NOMO-1 treated with dmso at 0.1 percent for 144 hours (cell line): ENCODE measurements at regions not wholly inside any gene's neighbourhood (a gene's known extent, or its start where the extent isn't known, plus 50 kb on each side); places are given as distances from the start of the nearest gene placed in this dataset.

Experiments
- DNase-seq: peaks from one replicate; lab custom pipeline; 2025; ENCODE audit not compliant: unreplicated experiment; lab: John Stamatoyannopoulos, UW

DNA sequence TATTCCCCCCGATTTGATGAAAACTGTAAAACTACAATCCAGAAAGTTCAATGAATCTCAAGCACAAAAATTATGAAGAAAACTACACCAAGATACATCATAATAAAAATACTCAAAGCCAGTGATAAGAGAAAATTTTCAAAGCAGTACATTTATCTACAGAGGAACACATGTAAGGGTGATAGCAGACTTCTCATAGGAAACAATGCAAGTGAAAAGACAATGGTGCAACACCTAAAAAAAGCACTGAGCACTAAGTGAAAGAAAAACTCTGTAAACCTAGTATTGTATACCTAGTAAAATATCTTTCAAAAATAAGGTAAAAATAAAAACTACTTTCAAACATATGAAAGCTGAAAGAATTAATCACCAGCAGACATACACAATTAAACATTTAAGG is 76.1 kb upstream of the IRF2BP2 start:
- no peak for DNase-seq

DNA sequence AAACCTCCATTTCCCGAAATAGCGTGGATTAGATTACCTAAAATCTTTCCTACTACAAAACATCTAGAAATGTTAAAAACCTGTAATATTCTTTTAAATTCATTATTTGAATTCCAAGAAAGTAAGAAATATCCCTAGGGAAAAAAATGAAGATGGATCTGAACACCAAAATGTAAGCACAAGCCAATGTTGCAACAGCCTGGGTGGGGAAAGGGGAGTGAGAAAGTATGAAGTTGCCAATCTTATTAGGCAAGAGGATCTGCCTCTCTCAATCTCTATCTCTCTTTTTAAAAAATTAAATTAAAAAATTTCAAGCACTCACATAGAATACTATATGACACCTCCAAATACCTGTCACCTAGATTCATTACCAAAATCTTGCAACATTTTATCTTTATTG is 74.9 kb upstream of the IRF2BP2 start:
- peak; percentile 21 for DNase-seq

DNA sequence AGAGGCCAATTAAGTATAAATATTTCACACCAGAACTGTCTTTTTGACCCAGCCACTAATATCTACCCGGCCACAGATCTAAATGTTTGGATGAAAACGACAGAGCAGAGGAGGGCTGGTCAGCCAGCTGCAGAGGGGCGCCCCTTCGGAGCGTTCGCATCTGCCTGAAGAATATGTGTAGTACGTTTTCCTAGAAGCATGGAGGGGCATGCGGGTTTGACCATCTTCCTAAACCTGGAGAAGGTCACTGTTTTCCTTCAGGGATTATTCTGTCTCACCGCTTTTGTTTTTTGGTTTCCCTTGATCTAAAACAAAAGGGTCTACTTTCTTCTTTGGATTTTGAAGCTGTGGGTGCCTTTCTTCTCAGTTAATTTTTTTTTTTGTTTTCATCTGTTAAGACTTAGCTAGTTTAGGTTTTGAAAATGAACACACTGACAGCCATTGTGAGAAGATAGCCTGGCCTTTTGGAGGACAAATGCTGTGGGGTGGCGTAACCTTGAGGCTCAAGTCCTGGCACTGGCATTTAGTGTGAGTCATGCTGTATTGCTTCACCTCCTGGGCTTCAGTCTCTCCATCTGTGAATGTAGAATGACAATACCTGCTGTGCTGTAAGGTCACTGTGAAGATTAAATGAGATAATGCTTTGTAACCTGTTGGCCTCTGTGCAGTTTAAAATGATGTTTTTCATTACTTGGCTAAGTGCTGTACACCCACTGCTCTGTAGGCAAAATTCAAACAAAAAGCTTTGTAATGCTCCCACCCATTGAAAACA is 74.1 kb upstream of the IRF2BP2 start:
- DNase-seq = peak; percentile 94

DNA sequence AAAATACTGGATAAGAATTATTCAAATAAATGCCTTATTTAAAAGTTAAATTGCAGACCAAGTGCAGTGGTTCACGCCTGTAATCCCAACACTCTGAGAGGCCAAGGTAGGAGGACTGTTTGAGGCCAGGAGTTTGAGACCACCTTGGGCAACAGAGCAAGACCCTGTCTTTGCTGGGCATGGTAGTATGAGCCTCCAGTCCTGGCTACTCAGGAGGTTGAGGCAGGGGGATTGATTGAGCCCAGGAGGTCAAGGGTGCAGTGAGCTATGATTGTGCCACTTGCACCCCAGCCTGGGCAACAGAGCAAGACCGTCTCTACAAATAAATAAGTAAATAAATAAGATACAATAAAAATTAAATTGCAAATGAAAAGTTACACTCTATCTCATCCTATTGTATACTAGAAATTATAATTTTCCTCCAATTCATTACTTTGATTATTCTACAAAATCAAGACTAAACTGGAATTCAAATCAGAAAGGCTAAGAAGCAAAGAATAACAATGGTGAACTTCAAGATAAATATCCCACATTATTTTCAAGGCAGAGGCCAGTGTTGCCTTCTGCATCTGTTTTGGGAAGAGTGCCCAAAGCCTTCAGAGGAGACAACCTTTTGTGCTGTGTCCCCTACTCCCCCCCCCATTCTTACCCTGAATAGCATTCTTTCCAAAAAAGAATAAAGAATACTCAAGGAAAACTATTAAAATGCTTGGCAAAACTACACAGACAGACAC is 73.3 kb upstream of the IRF2BP2 start:
- no peak for DNase-seq

DNA sequence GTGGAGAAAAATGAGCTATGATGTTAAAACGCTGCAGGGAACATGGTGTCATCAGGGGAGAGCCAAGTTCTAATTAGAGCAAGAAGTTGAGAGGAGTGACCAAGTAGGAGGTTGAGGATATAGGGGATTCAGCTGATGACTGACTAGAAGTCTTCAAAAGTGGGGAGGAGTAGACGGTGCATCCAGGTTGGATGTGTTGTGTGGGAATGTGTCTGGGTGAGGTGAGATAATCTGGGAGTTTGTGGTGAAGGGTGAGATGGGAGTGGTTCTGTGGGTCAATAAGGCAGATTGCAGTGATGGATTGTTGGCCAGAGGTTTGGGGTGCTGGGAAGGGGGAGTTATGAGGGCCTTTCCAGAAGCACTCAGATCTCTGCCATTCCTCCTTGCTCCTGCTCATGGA is 72.0 kb upstream of the IRF2BP2 start:
- no peak for DNase-seq

DNA sequence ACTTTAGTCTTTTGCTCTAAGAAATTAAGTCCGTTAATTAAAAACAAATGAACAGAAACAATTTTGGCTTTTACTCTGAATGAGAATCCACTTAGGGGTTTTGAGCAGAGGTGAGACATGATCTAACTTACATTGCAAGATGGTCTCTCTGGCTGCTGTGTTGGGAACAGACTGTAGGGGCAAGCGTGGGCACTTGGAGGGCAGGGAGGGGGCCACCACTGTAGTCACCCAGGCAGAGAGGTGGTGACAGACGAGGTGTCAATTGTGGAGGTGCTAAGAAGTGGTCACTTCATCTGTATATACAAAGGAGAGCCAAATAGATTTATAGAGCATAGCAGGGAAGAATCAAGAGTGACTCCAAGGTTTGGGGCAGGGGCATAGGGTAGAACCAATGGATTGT is 71.1 kb upstream of the IRF2BP2 start:
- DNase-seq = no peak

DNA sequence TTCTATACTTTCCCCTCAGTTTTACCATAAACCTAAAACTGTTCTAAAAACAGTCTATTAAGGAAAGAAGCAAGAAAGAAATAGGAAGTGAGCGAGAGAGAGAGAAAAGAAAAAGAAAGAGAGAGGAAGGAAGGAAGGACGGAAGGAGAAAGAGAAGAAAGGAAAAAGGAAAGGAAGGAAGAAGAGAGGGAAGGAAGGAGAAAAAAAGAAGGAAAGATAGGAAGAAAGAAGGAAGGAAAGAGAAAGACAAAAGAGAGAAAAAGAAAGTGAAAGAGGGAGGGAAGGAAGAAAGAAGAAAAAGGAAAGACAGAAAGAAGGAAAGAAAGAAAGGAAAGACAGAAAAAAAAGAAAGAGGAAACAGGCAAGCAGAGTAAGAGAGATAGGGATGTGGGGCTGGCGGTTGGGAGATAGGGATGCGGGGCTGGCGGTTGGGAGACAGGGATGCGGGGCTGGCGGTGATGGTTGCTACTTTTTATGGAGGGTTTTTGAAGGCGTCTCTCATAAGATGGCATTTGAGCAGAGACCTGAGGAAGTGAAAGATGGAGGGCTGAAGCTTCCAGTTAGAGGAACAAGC is 70.4 kb upstream of the IRF2BP2 start:
- no peak for DNase-seq

DNA sequence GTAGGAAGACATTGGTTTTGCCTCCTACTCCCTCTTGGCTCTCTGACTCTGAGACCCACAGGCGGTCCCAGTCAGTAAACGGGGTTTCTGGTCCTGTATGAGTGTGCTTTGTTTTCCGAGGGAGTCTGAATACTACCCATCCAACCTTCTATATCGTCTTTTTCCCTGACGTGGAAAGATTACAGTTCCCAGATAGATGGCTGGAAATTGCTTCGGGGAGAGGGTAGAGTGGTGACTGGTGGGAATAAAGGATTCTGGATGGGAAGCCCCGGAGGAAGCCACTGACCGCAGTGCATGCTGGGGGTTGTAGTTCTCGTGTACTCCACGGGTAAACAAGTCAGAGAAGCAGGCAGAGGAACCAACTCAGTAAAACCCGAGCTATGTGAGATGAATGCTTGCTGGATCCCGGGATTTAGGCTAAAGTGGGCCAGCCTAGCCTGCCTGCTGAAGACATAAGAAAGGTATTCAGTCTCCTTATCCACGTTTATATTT is 66.2 kb upstream of the IRF2BP2 start:
- no peak for DNase-seq

DNA sequence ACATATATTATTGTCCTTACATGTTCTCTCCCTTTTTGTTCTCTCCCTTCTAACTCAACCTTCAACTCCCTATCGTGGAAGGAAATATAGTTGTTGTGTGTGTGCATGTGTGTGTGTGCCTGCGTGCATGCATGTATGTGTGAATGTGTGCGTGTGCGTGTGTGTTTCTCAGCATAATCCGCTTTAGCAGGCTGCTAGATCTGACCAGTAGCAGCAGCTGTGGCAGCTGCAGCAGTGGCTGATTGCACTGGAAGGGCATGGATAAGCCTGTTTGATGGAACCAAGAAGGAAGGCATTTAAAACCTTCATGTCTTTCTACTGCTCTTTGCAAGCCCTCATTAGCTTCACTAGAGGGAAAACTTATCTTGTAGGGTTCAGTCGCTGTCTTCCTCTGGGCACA is 65.6 kb upstream of the IRF2BP2 start:
- DNase-seq = no peak

DNA sequence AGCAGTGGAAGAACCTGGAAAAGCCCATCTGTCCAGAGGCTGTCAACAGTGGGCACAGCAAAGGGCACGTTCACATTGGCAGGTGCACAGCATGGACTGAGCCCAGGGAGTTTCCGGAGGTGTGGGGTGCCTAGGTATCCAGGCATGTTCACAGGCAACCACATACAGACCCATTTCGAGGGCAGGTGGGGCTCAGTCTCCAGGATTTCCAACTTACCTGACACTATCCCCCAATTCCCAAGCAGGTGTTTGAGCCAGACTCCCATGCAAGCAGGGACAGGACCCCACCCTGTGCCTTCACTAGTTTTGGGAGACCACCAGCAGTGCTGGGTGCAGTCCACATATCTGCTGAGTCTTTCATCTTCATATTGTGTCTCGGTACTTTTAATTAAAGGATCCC is 65.0 kb upstream of the IRF2BP2 start:
- DNase-seq = no peak

DNA sequence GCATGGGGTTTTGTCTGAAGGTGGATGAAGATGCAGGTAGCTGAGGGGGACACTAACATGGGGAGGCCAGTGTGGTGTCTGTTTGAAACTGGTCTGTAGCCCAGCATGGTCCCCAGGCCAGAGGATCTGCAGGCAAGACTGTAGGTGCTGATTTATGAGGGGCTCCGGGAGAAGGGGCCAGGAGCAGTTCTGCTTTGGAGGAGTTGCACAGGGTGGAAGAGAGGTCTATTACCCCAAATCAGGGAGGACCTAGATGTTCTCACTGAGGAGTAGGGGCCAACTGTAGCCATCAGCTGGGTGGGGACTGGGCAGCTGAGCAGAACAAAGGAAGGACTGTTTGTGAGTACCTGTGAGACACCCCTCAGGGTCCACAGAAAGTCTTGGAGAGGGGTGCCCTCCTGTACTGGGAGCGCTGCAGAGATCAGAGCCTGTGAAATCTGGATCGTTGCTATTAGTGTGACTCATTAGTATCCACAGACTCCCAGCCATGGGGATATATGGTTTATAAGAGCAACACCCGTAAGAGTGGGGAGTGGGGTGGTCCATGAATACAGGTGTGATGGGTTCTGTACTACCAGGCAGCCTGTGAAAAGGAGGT is 64.3 kb upstream of the IRF2BP2 start:
- DNase-seq = no peak

DNA sequence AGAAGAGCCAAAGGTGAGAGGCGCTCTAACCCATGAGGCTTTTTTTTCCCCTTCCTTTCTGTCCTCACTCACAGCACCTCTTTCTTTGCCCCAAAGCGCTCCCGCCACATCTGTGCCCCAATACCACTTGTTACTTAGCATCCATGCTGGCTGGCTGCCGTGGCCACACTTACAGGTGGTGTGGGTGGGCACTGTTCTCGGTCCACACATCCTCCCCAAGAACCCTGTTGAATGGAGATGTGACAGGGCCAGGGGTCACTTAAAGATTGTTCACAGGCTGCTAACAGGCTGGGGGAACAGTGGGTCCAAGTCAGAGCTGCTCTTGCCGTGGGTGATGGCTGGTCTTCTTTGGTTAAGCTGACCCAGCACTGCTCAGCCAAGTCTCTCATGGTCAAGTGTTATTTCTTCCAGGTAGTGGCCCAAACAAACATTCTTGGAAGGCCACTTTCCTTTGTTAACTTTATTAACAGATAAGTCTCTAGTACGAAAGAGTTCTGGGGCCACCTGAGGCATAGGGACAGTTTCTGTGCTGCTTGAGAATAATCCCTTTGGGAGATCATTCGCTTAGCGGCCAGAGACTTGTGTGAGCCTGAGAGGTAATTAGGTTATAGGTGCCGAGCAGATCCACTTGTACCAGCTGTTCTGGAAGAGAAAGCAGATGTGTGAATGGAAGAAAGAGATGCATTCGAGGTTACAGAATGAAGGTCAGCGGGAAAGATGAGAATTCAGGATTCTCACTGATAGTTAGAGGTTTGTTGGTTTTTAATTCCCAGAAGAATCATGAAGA is 62.6 kb upstream of the IRF2BP2 start:
- no peak for DNase-seq

DNA sequence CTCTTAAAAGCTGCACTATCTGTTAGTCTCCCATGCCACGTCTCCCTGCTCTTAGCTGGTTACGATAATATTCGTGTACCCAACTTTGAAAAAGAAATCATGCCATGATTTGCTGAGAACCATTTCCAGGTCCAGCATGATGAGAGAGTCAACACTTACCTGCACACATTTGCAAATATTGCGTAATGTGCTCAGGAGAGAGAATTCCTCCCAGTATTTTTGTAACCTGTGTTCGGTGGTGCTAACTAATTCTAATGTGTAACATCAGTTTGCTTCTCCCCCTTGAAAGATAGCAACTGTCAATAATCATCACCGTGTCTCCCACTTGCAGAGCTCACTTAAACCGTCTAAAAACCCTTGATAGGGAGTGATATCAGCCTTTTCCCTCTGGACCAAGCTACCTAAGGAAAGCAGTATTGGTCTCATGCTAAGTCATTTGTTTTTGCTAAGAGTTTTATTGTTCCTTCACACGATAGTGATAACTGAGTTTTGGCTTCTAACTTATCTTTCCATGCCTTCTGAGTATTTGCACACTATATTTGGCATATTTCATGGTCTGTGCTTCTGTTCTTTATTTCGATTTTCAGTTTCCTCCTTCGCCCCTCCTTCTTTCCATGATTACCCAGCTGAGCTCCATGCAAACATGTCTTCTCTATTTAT is 61.1 kb upstream of the IRF2BP2 start:
- no peak for DNase-seq

DNA sequence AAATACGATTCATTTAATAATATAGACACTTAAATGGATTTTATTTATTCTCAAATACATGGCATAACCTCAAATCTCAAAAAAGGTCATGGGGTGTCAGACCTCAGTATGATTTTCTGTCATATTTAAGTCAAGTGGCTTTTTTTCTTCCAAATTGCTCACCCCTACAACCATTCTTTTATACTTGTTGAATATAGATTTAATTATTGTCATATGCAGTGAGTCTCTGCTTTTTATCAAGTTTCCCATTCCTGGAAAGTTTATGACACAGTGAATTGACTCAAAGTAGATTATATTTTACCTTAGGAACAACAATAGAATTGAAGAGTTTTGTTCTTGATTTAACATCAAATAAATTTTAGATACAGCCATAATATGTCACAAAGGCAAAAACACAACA is 59.5 kb upstream of the IRF2BP2 start:
- DNase-seq = no peak

DNA sequence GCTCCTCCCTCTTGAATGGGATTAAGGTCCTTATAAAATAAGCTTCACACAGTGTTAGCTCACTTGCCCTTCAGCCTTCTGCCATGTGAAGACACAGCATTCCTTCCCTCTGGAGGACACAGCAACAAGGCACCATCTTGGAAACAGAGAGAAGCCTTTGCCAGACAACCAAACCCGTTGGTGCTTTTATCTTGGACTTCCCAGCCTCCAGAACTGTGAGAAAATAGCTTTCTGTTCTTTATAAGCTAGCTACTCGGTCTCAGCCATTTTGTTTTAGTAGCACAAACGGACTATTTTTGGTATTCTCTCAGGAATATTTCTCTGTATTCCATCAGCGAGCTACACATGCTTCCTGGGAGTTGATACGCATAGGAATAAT is 58.6 kb upstream of the IRF2BP2 start:
- no peak for DNase-seq

DNA sequence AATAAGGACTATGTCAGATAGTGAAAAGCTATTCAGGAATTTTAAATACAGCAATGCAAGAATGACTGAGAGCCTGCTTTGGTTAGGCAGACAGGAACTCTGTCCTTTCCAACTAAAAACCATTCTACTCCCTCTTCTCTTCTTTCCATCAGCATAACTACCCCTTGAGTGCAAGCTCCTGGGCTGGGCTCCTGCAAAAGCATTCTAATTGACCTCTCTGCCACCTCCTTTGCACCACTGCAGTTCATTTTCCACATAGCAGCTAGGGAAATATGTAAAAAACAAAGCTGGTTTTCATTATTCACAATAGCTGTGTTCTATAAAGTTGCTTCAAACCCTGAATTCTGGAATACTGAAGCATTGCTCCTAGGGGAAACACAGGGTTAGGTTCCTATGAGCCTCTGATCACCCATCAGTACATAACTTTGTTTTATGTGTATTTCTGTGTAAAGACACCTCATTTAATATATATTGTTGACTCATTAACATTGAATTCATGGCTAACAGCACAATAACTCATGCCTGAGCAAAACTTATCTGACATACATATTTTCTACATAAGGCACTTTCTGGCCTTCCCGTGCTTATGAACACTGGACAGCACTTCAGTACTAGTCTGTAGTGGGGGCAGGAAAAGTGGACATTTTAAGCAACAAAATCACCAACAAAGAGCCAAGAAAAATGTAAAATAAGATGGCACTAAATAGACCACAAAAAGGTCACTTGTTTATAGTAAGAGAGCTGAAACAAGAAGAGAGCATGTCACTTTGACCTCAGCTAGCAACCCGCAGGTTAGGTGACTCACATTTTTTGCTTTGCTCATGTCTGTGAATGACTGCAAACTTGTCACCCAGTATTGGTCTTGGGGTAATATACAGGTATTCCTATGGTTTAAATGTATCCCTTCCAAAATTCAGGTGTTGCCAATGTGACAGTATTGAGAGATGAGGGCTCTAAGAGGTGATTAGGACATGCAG is 57.9 kb upstream of the IRF2BP2 start:
- no peak for DNase-seq

DNA sequence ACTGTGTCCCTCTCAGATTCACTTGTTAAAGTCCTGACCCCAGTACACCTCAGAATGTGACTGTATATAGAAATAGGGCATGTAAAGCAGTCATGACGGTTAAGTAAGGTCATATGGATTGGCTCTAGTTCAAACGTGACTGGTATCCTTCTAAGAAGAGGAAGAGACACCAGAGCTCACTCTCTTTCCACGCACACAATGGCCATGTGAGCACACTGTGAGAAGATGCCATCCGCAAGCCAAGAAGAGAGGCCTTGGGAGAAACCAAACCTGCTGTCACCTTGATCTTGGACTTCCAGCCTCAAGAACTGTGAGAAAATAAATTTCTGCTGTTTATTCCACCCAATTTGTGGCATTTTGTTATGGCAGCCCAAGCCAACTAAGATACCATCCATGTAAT is 56.8 kb upstream of the IRF2BP2 start:
- no peak for DNase-seq

DNA sequence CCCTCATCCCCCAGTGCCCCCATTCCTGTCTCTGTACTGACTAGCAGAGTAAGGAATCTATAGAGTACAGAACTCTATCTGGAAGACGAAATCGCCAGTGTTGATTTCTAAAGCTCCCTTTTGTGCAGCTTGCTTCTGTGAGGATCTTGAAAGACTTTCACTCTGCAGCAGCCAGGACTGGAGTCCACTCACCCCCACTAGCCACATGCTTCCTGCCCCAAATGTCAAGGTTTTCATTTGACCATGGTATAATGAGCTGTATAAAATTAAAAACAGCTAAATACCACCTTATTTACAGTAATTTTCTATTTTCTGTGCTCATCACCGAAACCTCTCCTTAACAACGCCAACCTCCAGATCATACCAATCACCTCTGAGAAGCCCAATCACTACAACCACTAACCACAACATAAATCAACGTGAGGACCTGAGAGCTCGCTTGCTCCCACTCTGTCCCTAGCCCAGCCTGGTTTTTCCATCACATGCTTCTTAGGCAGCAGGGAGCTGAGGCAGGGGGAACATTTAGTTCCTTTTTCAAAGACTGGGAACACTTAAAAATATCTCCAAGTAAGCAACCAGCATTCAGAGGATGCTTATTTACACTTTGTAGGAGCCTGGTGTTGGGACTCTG is 56.1 kb upstream of the IRF2BP2 start:
- no peak for DNase-seq

DNA sequence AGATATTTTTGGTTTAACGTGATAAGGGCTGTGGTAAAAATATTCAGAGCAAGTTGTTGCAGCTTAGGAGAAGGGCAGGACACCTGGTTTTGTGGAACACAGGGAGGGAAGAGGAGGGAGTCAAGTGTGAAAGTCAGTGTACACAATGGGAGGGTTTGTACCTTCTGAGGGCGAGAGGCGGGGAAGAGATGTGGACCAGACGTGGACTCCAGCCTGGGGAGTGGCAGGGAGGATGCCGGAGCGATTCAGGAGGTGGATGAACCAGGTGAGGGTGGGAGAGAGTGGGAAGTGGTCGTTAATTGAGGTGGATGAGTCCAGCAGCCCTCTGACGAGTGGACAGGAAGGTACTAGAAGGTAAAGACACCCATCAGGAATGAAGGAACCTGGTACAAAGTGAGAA is 52.2 kb upstream of the IRF2BP2 start:
- DNase-seq = no peak
